ENCODE measurements at regions not wholly inside any gene's neighbourhood (a gene's known extent, or its start where the extent isn't known, plus 50 kb on each side); places are given as distances from the start of the nearest gene placed in this dataset.

DNA sequence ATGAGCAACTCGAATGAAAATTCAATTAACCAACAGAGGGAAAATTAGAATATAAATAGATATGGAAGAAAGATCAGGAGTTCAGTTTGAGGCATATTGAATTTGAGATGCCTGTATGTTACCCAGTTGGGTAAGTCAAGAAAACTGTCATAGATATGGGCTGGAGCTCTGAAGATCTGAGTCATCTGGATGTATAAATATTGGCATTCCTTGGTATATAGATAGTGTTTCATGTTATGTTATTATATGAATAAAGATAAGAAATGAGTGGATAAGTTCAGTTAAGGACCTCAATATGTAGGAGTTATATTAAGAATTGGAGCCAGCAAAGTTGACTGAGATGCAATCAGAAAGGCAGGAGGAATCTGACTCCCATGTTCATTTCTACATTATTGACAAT lies 543.6 kb upstream of the SMIM31 start:
- Histone ChIP-seq H3K4me3 (ENCODE audit: extremely low read depth in 1 of 4, insufficient read depth in 2 of 4, low read depth in 3 of 4, low read length in 4 of 4) (no peak overlapping the region), H3K79me1 (ENCODE audit: low read depth, low read length) (no peaks in the 10 kb centered on the region), H2AK5ac (ENCODE audit: low read depth, low read length) (no peak overlapping the region), H3K4ac (replicated peaks; ENCODE audit: insufficient read length, low read depth, low read length) (no peak overlapping the region), H3K23me2 (ENCODE audit: low read depth, low read length) (no peaks in the 10 kb centered on the region), H3K4me2 (ENCODE audit: insufficient read depth in 1 of 2, low read depth in 2 of 2, low read length in 2 of 2) (no peak overlapping the region), H3K9ac (replicated peaks in 1 of 4; ENCODE audit: extremely low read depth in 1 of 4, low read depth in 3 of 4, low read length in 3 of 4) (no peak overlapping the region), H3K56ac (replicated peaks; ENCODE audit: insufficient read length, low read depth, low read length) (no peak overlapping the region), H3K14ac (ENCODE audit: insufficient read length) (no peak overlapping the region), H2BK20ac (ENCODE audit: low read length) (no peak overlapping the region), H4K5ac (ENCODE audit: insufficient read length, low read depth, low read length) (no peak overlapping the region), H4K20me1 (replicated peaks in 1 of 2; ENCODE audit: control insufficient read depth in 1 of 2, insufficient read depth in 2 of 2, low read length in 2 of 2) (no peaks in the 10 kb centered on the region), H3K4me1 (replicated peaks in 1 of 4; ENCODE audit: control insufficient read depth in 3 of 4, insufficient read depth in 4 of 4, low read length in 3 of 4) (peaks cover 0 to 3% (median 0%) of the 10 kb centered on the region in 4 experiments; a peak in 1 of 7 replicates), H3K18ac (ENCODE audit: extremely low read depth, low read length) (no peak overlapping the region), H2BK5ac (ENCODE audit: low read depth, low read length) (no peak overlapping the region), H2BK120ac (replicated peaks; ENCODE audit: low read depth, low read length) (no peak overlapping the region), H3K27me3 (replicated peaks in 1 of 4; ENCODE audit: control insufficient read depth in 3 of 4, extremely low read depth in 1 of 4, insufficient read depth in 3 of 4, low read length in 3 of 4) (no peaks in the 10 kb centered on the region), H2AFZ (ENCODE audit: low read length) (no peak overlapping the region), H2BK12ac (ENCODE audit: low read depth, low read length) (no peak overlapping the region), H3K36me3 (ENCODE audit: control insufficient read depth in 2 of 4, insufficient read depth in 4 of 4, low read length in 3 of 4) (no peaks in the 10 kb centered on the region), H3K79me2 (ENCODE audit: control insufficient read depth in 1 of 2, insufficient read depth in 2 of 2, low read length in 2 of 2) (no peaks in the 10 kb centered on the region), H4K91ac (replicated peaks; ENCODE audit: insufficient read length, low read length) (no peak overlapping the region), H3K9me3 (ENCODE audit: insufficient read depth in 2 of 2, low read depth in 1 of 2, low read length in 1 of 2) (no peaks in the 10 kb centered on the region), H4K8ac (ENCODE audit: extremely low read depth, insufficient read depth, low read length) (no peak overlapping the region), H3K23ac (ENCODE audit: insufficient read length) (no peak overlapping the region), H2BK15ac (ENCODE audit: low read length) (no peak overlapping the region), H3K27ac (ENCODE audit: low read depth, low read length) (no peak overlapping the region)
- POLR2A ChIA-PET (ENCODE audit: partially characterized antibody): no interaction called here
- 81% methylated on average over 1 of the region's 1 CpG; no CpG with 5 or more reads in 1 of the 2 experiments for WGBS, 2 experiments (ENCODE audit: extremely low coverage in 1 of 2, insufficient coverage in 1 of 2, insufficient read length in 1 of 2, insufficient replicate concordance in 2 of 2, low coverage in 1 of 2, low lambda C conversion rate in 2 of 2, missing lambda C conversion rate in 1 of 2)
- DNase-seq (ENCODE audit: low read depth in 1 of 2, low spot score in 2 of 2): no peak
- CTCF ChIA-PET (ENCODE audit: partially characterized antibody): no interaction called here
- no peak for FAIRE-seq
- no peak for TF ChIP-seq SP4 (IDR thresholded peaks at IDR 0.05; ENCODE audit: low read length)
- TF ChIP-seq RXRA (IDR thresholded peaks at IDR 0.05; ENCODE audit: insufficient read depth, low read depth, low read length): no peak
- TF ChIP-seq, protein P1, sequence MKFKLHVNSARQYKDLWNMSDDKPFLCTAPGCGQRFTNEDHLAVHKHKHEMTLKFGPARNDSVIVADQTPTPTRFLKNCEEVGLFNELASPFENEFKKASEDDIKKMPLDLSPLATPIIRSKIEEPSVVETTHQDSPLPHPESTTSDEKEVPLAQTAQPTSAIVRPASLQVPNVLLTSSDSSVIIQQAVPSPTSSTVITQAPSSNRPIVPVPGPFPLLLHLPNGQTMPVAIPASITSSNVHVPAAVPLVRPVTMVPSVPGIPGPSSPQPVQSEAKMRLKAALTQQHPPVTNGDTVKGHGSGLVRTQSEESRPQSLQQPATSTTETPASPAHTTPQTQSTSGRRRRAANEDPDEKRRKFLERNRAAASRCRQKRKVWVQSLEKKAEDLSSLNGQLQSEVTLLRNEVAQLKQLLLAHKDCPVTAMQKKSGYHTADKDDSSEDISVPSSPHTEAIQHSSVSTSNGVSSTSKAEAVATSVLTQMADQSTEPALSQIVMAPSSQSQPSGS (IDR thresholded peaks at IDR 0.05; ENCODE audit: low read length): no peak
- no peak for TF ChIP-seq KDM5A (IDR thresholded peaks at IDR 0.05; ENCODE audit: low read length)
- TF ChIP-seq, protein P2, sequence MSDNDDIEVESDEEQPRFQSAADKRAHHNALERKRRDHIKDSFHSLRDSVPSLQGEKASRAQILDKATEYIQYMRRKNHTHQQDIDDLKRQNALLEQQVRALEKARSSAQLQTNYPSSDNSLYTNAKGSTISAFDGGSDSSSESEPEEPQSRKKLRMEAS (IDR thresholded peaks at IDR 0.05): no peak
- TF ChIP-seq MAFK (IDR thresholded peaks at IDR 0.05; ENCODE audit: low read depth, low read length): no peak
- TF ChIP-seq EZH2 (IDR thresholded peaks at IDR 0.05; ENCODE audit: low read depth, low read length, severe bottlenecking): no peak
- TF ChIP-seq, protein P3, sequence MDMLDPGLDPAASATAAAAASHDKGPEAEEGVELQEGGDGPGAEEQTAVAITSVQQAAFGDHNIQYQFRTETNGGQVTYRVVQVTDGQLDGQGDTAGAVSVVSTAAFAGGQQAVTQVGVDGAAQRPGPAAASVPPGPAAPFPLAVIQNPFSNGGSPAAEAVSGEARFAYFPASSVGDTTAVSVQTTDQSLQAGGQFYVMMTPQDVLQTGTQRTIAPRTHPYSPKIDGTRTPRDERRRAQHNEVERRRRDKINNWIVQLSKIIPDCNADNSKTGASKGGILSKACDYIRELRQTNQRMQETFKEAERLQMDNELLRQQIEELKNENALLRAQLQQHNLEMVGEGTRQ (IDR thresholded peaks at IDR 0.05; ENCODE audit: low read length): no peak
- TF ChIP-seq, protein P4, sequence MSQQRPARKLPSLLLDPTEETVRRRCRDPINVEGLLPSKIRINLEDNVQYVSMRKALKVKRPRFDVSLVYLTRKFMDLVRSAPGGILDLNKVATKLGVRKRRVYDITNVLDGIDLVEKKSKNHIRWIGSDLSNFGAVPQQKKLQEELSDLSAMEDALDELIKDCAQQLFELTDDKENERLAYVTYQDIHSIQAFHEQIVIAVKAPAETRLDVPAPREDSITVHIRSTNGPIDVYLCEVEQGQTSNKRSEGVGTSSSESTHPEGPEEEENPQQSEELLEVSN (IDR thresholded peaks at IDR 0.05): no peak
- TF ChIP-seq CTBP2 (IDR thresholded peaks at IDR 0.05; ENCODE audit: borderline replicate concordance, insufficient read depth, insufficient read length, low read length): no peak
- TF ChIP-seq SRF (IDR thresholded peaks at IDR 0.05; ENCODE audit: low read depth, low read length): no peak

Data from H1 (cell line).